IMR-90 (cell line): ENCODE measurements at regions not wholly inside any gene's neighbourhood (a gene's known extent, or its start where the extent isn't known, plus 50 kb on each side); places are given as distances from the start of the nearest gene placed in this dataset.

Experiments
- ATAC-seq: fragments of 200-7000 bp; cut with Tn5 transposase; 2 replicates; pipeline ENCODE4 v1.9.1; 2020; ENCODE audit warnings: low read depth, mild to moderate bottlenecking, moderate library complexity
- BruUV-seq: library from RNA; stranded (reverse); fragments of 400-500 nt; replicated peaks from 2 replicates; lab custom pipeline; 2021; lab: Mats Ljungman, UMichigan
- CTCF ChIA-PET: fragments of 300-600 bp; formaldehyde crosslinking; extraction: SDS; loops from one replicate; lab custom pipeline; 2021; ENCODE audit warnings: antibody characterized with exemption; lab: Yijun Ruan, JAX
- POLR2A ChIA-PET: fragments of 300-600 bp; sonication (Branson Sonifier 250); formaldehyde crosslinking; loops from one replicate; lab custom pipeline; 2022; ENCODE audit warnings: antibody characterized with exemption; ENCODE audit not compliant: unreplicated experiment; lab: Charles Lee
- DNase-seq: peaks from one replicate; pipeline ENCODE4 v3.0.0; 2013
- H2AFZ ChIP-seq: replicated peaks from 2 replicates; pipeline ENCODE3; 2013; ENCODE audit warnings: low read length, mild to moderate bottlenecking; ENCODE audit not compliant: poor library complexity
- H2AK5ac ChIP-seq: 2 replicates; pipeline ENCODE4 v1.6.1; 2013; ENCODE audit warnings: low read depth, low read length, inconsistent platforms
- H2AK9ac ChIP-seq: replicated peaks from 2 replicates; pipeline ENCODE3; 2013; ENCODE audit warnings: mild to moderate bottlenecking, low read depth, low read length, moderate library complexity; ENCODE audit not compliant: poor library complexity
- H2BK120ac ChIP-seq: 2 replicates; pipeline ENCODE4 v1.6.1; 2013; ENCODE audit warnings: low read depth, low read length, inconsistent platforms
- H2BK15ac ChIP-seq: 3 replicates; pipeline ENCODE4 v1.6.1; 2013; ENCODE audit warnings: low read depth, low read length, inconsistent platforms
- H2BK20ac ChIP-seq: 2 replicates; pipeline ENCODE4 v1.6.1; 2013; ENCODE audit warnings: low read depth, mild to moderate bottlenecking, inconsistent platforms, low read length, moderate library complexity
- H2BK5ac ChIP-seq: 2 replicates; pipeline ENCODE4 v1.6.1; 2013; ENCODE audit warnings: mild to moderate bottlenecking, low read depth, low read length, inconsistent platforms; ENCODE audit not compliant: poor library complexity, severe bottlenecking
- H3K14ac ChIP-seq: replicated peaks from 2 replicates; pipeline ENCODE4 v1.6.1; 2013; ENCODE audit warnings: low read depth, low read length, inconsistent platforms
- H3K18ac ChIP-seq: 2 replicates; pipeline ENCODE4 v1.6.1; 2013; ENCODE audit warnings: low read depth, low read length, control low read depth
- H3K23ac ChIP-seq: 2 replicates; pipeline ENCODE4 v1.6.1; 2013; ENCODE audit warnings: low read depth, low read length, inconsistent platforms
- H3K27ac ChIP-seq: 2 replicates; pipeline ENCODE4 v1.5.1; 2013; ENCODE audit warnings: mild to moderate bottlenecking, control low read depth, low read length; ENCODE audit not compliant: insufficient read depth
- H3K27me3 ChIP-seq: 2 replicates; pipeline ENCODE4 v1.6.1; 2013; ENCODE audit warnings: low read length; ENCODE audit not compliant: control insufficient read depth, insufficient read depth
- H3K36me3 ChIP-seq: 2 replicates; pipeline ENCODE4 v1.6.1; 2013; ENCODE audit warnings: low read length, mixed read lengths; ENCODE audit not compliant: control insufficient read depth, insufficient read depth
- H3K4ac ChIP-seq: 2 replicates; pipeline ENCODE4 v1.6.1; 2013; ENCODE audit warnings: low read depth, low read length, inconsistent platforms
- H3K4me1 ChIP-seq: 2 replicates; pipeline ENCODE4 v1.6.1; 2013; ENCODE audit warnings: low read length, mixed read lengths; ENCODE audit not compliant: control insufficient read depth, insufficient read depth
- H3K4me2 ChIP-seq: 2 replicates; pipeline ENCODE4 v1.6.1; 2013; ENCODE audit warnings: low read depth, mild to moderate bottlenecking, control low read depth, low read length, moderate library complexity
- H3K4me3 ChIP-seq: 2 replicates; pipeline ENCODE4 v1.5.1; 2013; ENCODE audit warnings: low read depth, mild to moderate bottlenecking, control low read depth, low read length, moderate library complexity; ENCODE audit not compliant: insufficient read depth
- H3K56ac ChIP-seq: 2 replicates; pipeline ENCODE4 v1.6.1; 2013; ENCODE audit warnings: low read length, inconsistent platforms; ENCODE audit not compliant: insufficient read depth; ENCODE audit errors: extremely low read depth
- H3K79me1 ChIP-seq, 2 experiments: 2 replicates each; pipeline ENCODE4 v1.6.1; 2013; ENCODE audit warnings: low read length in 2 of 2, inconsistent platforms in 1 of 2, low read depth in 1 of 2
- H3K9ac ChIP-seq: 2 replicates; pipeline ENCODE4 v1.6.1; 2013; ENCODE audit warnings: low read depth, low read length, control low read depth
- H3K9me1 ChIP-seq: 2 replicates; pipeline ENCODE4 v1.6.1; 2013; ENCODE audit warnings: low read length, inconsistent platforms; ENCODE audit not compliant: insufficient read depth
- H3K9me3 ChIP-seq: 2 replicates; pipeline ENCODE4 v1.6.1; 2013; ENCODE audit warnings: low read length; ENCODE audit not compliant: control insufficient read depth, insufficient read depth
- H4K20me1 ChIP-seq: 2 replicates; pipeline ENCODE4 v1.6.1; 2013; ENCODE audit warnings: low read length, inconsistent platforms; ENCODE audit not compliant: insufficient read depth
- H4K5ac ChIP-seq: 2 replicates; pipeline ENCODE4 v1.6.1; 2013; ENCODE audit warnings: mild to moderate bottlenecking, low read depth, low read length, control low read depth
- H4K8ac ChIP-seq, 2 experiments: 2 replicates each; pipeline ENCODE4 v1.6.1; 2013; ENCODE audit warnings: low read depth in 2 of 2, low read length in 2 of 2, control low read depth in 1 of 2, inconsistent platforms in 1 of 2
- H4K91ac ChIP-seq: 2 replicates; pipeline ENCODE4 v1.6.1; 2013; ENCODE audit warnings: low read depth, low read length, inconsistent platforms; ENCODE audit not compliant: insufficient read depth
- BHLHE40 ChIP-seq: fragments of 150-350 bp; IDR thresholded peaks from 2 replicates; pipeline ENCODE4 v1.6.1; 2016; ENCODE audit warnings: mild to moderate bottlenecking, low read depth, low read length
- CEBPB ChIP-seq: IDR thresholded peaks from 2 replicates; pipeline ENCODE4 v1.6.1; 2012; ENCODE audit warnings: low read depth, low read length, improper control_type of control experiment
- CHD1 ChIP-seq: IDR thresholded peaks from 2 replicates; pipeline ENCODE4 v1.6.1; 2012; ENCODE audit warnings: low read depth, low read length, improper control_type of control experiment
- CTCF ChIP-seq: conservative IDR thresholded peaks from 2 replicates; pipeline ENCODE4 v1.5.1; 2012; ENCODE audit warnings: mild to moderate bottlenecking, low read depth, low read length, improper control_type of control experiment
- ELK1 ChIP-seq: fragments of 150-350 bp; IDR thresholded peaks from 2 replicates; pipeline ENCODE4 v1.6.1; 2016; ENCODE audit warnings: low read depth, mild to moderate bottlenecking, low read length, moderate library complexity, borderline replicate concordance
- FOS ChIP-seq: fragments of 150-350 bp; IDR thresholded peaks from 2 replicates; pipeline ENCODE4 v1.6.1; 2016; ENCODE audit warnings: low read depth, low read length
- MAFK ChIP-seq: IDR thresholded peaks from 2 replicates; pipeline ENCODE4 v1.6.1; 2012; ENCODE audit warnings: low read depth, low read length, improper control_type of control experiment
- MXI1 ChIP-seq: IDR thresholded peaks from 2 replicates; pipeline ENCODE4 v1.6.1; 2012; ENCODE audit warnings: low read depth, mild to moderate bottlenecking, low read length, moderate library complexity, borderline replicate concordance
- NFE2L2 ChIP-seq: fragments of 150-350 bp; IDR thresholded peaks from 2 replicates; pipeline ENCODE4 v1.6.1; 2016; ENCODE audit warnings: low read depth, mild to moderate bottlenecking, low read length
- RAD21 ChIP-seq: IDR thresholded peaks from 2 replicates; pipeline ENCODE4 v1.6.1; 2012; ENCODE audit warnings: low read length, improper control_type of control experiment
- RCOR1 ChIP-seq: IDR thresholded peaks from 2 replicates; pipeline ENCODE4 v1.6.1; 2012; ENCODE audit warnings: mild to moderate bottlenecking, low read length, improper control_type of control experiment; ENCODE audit not compliant: insufficient replicate concordance
- RFX5 ChIP-seq: IDR thresholded peaks from 2 replicates; pipeline ENCODE4 v1.8.0; 2012; ENCODE audit warnings: low read depth, mild to moderate bottlenecking, low read length, moderate library complexity
- SMC3 ChIP-seq: fragments of 150-350 bp; IDR thresholded peaks from 2 replicates; pipeline ENCODE4 v1.6.1; 2016; ENCODE audit warnings: low read depth, mild to moderate bottlenecking, antibody characterized with exemption, low read length, moderate library complexity
- USF2 ChIP-seq: fragments of 150-350 bp; IDR thresholded peaks from 2 replicates; pipeline ENCODE4 v1.6.1; 2017; ENCODE audit warnings: mild to moderate bottlenecking, antibody characterized with exemption, low read length, low read depth
- WGBS, 2 experiments: methylation state at CpG; one replicate each; pipeline versions ENCODE4 v1.1.5 to v1.1.7; 2013; ENCODE audit warnings: missing lambda C conversion rate in 2 of 2; ENCODE audit not compliant: insufficient read length in 1 of 2; ENCODE audit errors: extremely low coverage in 2 of 2; 5-methylcytosine and 5-hydroxymethylcytosine counted together
- dilution Hi-C: fragments of 300-500 bp; cut with HindIII; formaldehyde crosslinking; loops from one replicate; pipeline ENCODE4 v1.14.3; 2018; ENCODE audit warnings: low sequenced_read_pairs; ENCODE audit not compliant: unreplicated experiment
- in situ Hi-C: fragments of 300-500 bp; cut with MboI; formaldehyde crosslinking; loops from 3 replicates; pipeline ENCODE4 v1.14.3; 2019; ENCODE audit warnings: low sequenced_read_pairs, inconsistent platforms, mixed read lengths
- intact Hi-C: fragments of 100-400 bp; cut with micrococcal nuclease; formaldehyde crosslinking; loops from 2 replicates; pipeline ENCODE4 v1.10.0; 2022

- no peak overlapping the region for H2AK5ac ChIP-seq
- no peak overlapping the region for H3K56ac ChIP-seq
- H3K9ac ChIP-seq, result no peak overlapping the region
- H2BK20ac ChIP-seq, result no peak overlapping the region
- no peaks in the 10 kb centered on the region for H3K9me3 ChIP-seq
- no CpG with 5 or more reads among the region's 4 CpGs for WGBS, 2 experiments
- H3K9me1 ChIP-seq, result no peaks in the 10 kb centered on the region
- intact Hi-C loops (no loop called here), in situ Hi-C loops (no loop called here), dilution Hi-C loops (no loop called here)
- no peak overlapping the region for H2AFZ ChIP-seq
- no peaks in the 10 kb centered on the region for H4K20me1 ChIP-seq
- H3K27ac ChIP-seq, result no peak overlapping the region
- H3K4me3 ChIP-seq, result no peak overlapping the region
- no peak overlapping the region for H3K23ac ChIP-seq
- H2AK9ac ChIP-seq, result no peak overlapping the region
- BruUV-seq, result no TSS peak
- DNase-seq, result no peak
- H3K4me2 ChIP-seq, result no peak overlapping the region
- ChIA-PET CTCF (no interaction called here), POLR2A (no interaction called here)
- no peaks in the 10 kb centered on the region for H3K36me3 ChIP-seq
- no peaks in the 10 kb centered on the region for H3K4me1 ChIP-seq
- H3K27me3 ChIP-seq, result no peaks in the 10 kb centered on the region
- H2BK5ac ChIP-seq, result no peak overlapping the region
- no peak overlapping the region for H2BK15ac ChIP-seq
- H4K5ac ChIP-seq, result no peak overlapping the region
- no peak overlapping the region for H3K14ac ChIP-seq
- ATAC-seq, result no peak
- H4K8ac ChIP-seq, result no peak overlapping the region
- TF ChIP-seq RCOR1, result no peak
- TF ChIP-seq RFX5, result no peak
- TF ChIP-seq NFE2L2, result no peak
- no peak for TF ChIP-seq ELK1
- TF ChIP-seq RAD21, result no peak
- no peak for TF ChIP-seq USF2
- TF ChIP-seq SMC3, result no peak
- TF ChIP-seq MXI1, result no peak
- TF ChIP-seq FOS, result no peak
- no peak for TF ChIP-seq MAFK
- TF ChIP-seq CEBPB, result no peak
- TF ChIP-seq CHD1, result no peak
- TF ChIP-seq CTCF, result no peak
- TF ChIP-seq BHLHE40, result no peak
- H3K79me1 ChIP-seq, result no peaks in the 10 kb centered on the region
- H2BK120ac ChIP-seq, result no peak overlapping the region
- no peak overlapping the region for H4K91ac ChIP-seq
- H3K4ac ChIP-seq, result no peak overlapping the region
- H3K18ac ChIP-seq, result no peak overlapping the region
These were observed 165.4 kb upstream of the DPT start for GRCh38 chr1:168894397-168894903.
